D721Med (cell line): ENCODE measurements at regions not wholly inside any gene's neighbourhood (a gene's known extent, or its start where the extent isn't known, plus 50 kb on each side); places are given as distances from the start of the nearest gene placed in this dataset.
A peak's percentile ranks its signal among the peaks of the same experiment; 100 is the strongest.

Experiments used
- DNase-seq: peaks from one replicate; pipeline ENCODE4 v3.0.0; 2011; ENCODE audit warnings: low spot score; ENCODE audit not compliant: insufficient read length
- FAIRE-seq: peaks from 2 replicates; lab custom pipeline; 2011; peaks lifted over from hg19 to GRCh38; lab: Jason Lieb, UNC
- CTCF ChIP-seq: IDR thresholded peaks from 2 replicates; pipeline ENCODE4 v1.5.1; 2012; ENCODE audit warnings: mild to moderate bottlenecking, control low read depth; ENCODE audit not compliant: insufficient read depth; ENCODE audit errors: missing control alignments

GRCh38 chr1:67601539-67601938, 83.5 kb upstream of the GADD45A start:
- DNase-seq, result no peak
- no peak for TF ChIP-seq CTCF
- no peak for FAIRE-seq

DNA sequence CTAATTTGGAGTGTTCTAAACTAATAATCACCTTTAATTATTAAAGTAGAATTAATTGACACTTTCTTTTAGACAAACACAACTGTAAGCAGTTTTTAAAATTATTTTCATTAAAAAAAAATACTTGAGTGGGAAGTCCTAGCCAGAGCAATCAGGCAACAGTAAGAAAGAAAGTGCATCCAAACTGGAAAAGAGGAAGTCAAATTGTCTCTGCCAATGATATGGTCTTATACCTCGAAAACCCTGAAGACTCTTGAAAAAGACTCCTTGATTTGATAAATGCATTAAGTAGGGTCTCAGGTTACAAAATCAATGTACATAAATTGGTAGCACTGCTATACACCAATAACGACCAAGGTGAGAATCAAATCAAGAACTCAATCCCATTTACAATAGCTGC, 83.0 kb upstream of the GADD45A start:
- FAIRE-seq (peak; percentile 74), DNase-seq (no peak)
- TF ChIP-seq CTCF, result no peak

DNA sequence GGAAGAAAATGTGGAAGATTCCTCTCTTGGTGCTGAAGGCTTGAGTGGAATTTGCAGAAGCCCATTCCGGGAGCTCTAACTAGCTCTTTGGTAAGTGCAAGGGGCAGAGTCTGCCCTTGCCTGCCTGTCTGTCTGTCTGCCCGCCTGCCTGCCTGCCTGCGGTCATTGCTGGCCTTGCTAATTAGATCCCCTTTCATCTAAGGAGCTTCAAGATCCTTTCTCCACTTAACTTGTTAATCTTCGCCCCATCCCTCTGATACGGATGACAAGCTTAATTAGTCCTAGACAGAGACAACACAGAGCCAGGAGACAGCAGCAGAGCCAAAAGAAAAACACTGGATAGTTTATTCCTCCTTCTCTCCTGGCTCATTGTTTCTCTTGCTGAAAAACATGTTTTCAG, 80.2 kb upstream of the GADD45A start:
- DNase-seq, result peak; percentile 32
- peak; percentile 90 for FAIRE-seq
- no peak for TF ChIP-seq CTCF

DNA sequence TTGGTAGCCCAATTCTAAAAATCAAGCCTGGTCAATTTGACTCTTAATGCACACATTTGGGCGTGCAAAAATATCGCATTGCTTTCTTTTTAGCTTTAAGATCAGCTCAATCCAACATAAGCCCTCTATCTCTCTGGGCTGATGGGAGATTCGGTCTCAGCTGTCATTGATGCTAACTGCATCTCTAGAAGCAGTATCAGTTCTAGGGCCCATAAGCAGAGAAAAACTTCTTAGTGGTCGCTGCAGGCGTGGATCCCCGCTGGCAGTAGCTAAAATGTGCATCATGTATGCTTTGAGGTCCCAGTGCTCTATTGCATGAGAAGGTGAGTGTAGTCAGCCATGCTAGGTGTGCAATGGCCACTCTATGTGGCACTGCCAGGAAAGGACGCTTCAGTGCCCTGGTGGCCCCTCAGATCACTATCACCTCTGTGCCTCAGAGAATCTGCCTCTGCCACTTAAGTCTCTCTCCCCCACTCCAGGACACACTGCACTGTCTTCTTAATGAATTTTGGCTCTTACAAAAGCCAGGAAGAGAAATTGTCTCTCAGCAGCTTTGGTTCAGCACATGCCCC, 79.7 kb upstream of the GADD45A start:
- no peak for TF ChIP-seq CTCF
- DNase-seq (no peak), FAIRE-seq (no peak)

GRCh38 chr1:67607286-67607685, 77.7 kb upstream of the GADD45A start:
- TF ChIP-seq CTCF, result no peak
- FAIRE-seq, result no peak

GRCh38 chr1:67607699-67608098, 77.3 kb upstream of the GADD45A start:
- FAIRE-seq, result no peak
- no peak for TF ChIP-seq CTCF
- no peak for DNase-seq

More at GRCh38 chr1:67607286-67607685, 77.7 kb upstream of the GADD45A start:
- DNase-seq, result no peak

GRCh38 chr1:67608661-67609576, 76.1 kb upstream of the GADD45A start:
- no peak for DNase-seq
- no peak for FAIRE-seq
- TF ChIP-seq CTCF, result no peak
